Right atrium auricular region (tissue), 2 donors: ENCODE measurements at regions not wholly inside any gene's neighbourhood (a gene's known extent, or its start where the extent isn't known, plus 50 kb on each side); places are given as distances from the start of the nearest gene placed in this dataset.

Source experiments
- DNase-seq: peaks from one replicate; pipeline ENCODE4 v3.0.0-alpha.2; 2019; ENCODE audit warnings: low spot score
- H3K27ac ChIP-seq, 2 donors: fragments of 200-600 bp; sonication (generic); 1 replicate in 1 of 2; 2 replicates in 1 of 2; pipeline ENCODE4 v1.5.1; 2016 to 2019
- H3K27me3 ChIP-seq, 2 donors: fragments of 200-600 bp; sonication (generic); one replicate each; pipeline versions ENCODE4 v1.5.1 to v1.6.0; 2017 to 2019
- H3K36me3 ChIP-seq: fragments of 200-600 bp; sonication (generic); one replicate; pipeline ENCODE4 v1.5.1; 2016
- H3K4me1 ChIP-seq, 2 donors: fragments of 200-600 bp; sonication (generic); one replicate each; pipeline versions ENCODE4 v1.5.1 to v1.6.0; 2017 to 2019
- H3K4me3 ChIP-seq, 2 donors: fragments of 200-600 bp; sonication (generic); 1 replicate in 1 of 2; 2 replicates in 1 of 2; pipeline ENCODE4 v1.5.1; 2017 to 2019; ENCODE audit warnings: mild to moderate bottlenecking in 1 of 2, moderate library complexity in 1 of 2
- H3K9me3 ChIP-seq, 2 donors: fragments of 200-600 bp; sonication (generic); one replicate each; pipeline ENCODE4 v1.5.1; 2019
- TF ChIP-seq, protein P1 (sequence below), 2 donors: fragments of 200-600 bp; sonication (generic); IDR thresholded peaks; one replicate each; pipeline ENCODE4 v1.5.1; 2019; ENCODE audit warnings: antibody characterized with exemption in 2 of 2

DNA sequence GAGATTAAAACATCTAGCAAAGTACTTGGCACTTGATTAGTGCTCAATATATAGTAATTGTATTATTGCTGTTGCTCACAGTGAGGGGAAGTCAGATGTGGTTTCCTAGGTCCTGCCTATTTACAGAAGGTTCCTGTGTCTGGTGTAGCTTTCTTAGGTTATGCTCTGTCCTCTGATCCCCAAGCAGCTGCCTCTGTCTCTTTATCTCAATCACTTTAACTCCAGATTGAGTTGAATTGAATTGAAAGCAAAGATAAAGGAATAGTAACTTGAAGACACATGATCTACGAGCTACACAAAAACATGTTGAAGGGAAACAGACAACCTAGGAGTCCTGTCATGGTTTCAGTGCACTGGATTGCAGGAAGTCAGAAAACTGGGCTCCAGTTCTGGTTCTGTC is 113.9 kb upstream of the ADAMTSL1 start:
- TF ChIP-seq, protein P1, sequence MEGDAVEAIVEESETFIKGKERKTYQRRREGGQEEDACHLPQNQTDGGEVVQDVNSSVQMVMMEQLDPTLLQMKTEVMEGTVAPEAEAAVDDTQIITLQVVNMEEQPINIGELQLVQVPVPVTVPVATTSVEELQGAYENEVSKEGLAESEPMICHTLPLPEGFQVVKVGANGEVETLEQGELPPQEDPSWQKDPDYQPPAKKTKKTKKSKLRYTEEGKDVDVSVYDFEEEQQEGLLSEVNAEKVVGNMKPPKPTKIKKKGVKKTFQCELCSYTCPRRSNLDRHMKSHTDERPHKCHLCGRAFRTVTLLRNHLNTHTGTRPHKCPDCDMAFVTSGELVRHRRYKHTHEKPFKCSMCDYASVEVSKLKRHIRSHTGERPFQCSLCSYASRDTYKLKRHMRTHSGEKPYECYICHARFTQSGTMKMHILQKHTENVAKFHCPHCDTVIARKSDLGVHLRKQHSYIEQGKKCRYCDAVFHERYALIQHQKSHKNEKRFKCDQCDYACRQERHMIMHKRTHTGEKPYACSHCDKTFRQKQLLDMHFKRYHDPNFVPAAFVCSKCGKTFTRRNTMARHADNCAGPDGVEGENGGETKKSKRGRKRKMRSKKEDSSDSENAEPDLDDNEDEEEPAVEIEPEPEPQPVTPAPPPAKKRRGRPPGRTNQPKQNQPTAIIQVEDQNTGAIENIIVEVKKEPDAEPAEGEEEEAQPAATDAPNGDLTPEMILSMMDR (IDR thresholded peaks at IDR 0.05) = no peak
- Histone ChIP-seq H3K9me3 (no peaks in the 10 kb centered on the region), H3K27me3 (no peaks in the 10 kb centered on the region), H3K4me3 (no peak overlapping the region), H3K36me3 (no peaks in the 10 kb centered on the region), H3K4me1 (peaks cover 0 to 18% of the 10 kb centered on the region in 2 donors), H3K27ac (no peak overlapping the region)
- DNase-seq = no peak

DNA sequence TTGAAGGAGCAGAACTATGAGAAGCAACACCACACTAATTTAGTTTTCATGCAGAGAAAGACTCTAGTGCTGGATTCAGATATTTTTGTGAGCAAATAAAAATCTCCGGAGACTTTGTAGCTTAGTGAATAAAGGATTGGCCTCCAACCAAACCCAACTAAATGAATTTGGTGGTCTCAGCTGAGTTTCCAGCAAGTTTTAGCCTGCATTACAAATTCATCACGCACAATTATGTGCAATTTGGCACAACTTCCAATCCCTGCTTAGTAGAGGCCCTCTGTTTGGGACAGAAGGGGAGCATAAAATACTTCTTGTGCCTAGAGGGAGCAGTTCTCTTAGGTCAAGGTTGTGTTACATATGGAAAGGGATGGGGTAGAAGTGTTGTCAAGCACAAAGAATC is 112.3 kb upstream of the ADAMTSL1 start:
- no peaks in the 10 kb centered on the region for H3K27me3 ChIP-seq
- no peak overlapping the region for H3K27ac ChIP-seq
- no peak for DNase-seq
- H3K9me3 ChIP-seq = no peaks in the 10 kb centered on the region
- peaks cover 0 to 18% of the 10 kb centered on the region in 2 donors for H3K4me1 ChIP-seq
- no peak overlapping the region for H3K4me3 ChIP-seq
- no peaks in the 10 kb centered on the region for H3K36me3 ChIP-seq
- TF ChIP-seq, protein P1 (IDR thresholded peaks at IDR 0.05) = no peak

DNA sequence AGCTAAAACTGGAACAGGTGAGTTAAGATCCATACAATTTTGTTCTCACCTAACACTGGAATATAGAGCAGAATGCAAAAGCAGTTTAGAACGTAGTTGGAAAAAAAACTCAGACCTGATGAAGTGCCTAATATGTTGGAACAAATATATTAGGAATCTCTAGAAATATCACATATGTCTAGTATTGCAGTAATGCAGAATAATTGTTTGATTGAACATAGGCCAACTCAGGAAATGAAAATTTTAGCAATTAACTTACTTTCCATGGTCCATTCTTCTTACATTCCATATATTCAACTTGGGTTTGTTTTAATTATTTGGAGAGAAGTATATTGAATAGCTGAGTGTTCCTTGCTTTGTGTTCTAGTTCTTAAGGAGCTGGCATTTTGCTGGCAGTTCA is 111.8 kb upstream of the ADAMTSL1 start:
- H3K27ac ChIP-seq = no peak overlapping the region
- H3K4me1 ChIP-seq = peaks cover 0 to 18% of the 10 kb centered on the region in 2 donors
- TF ChIP-seq, protein P1 (IDR thresholded peaks at IDR 0.05) = no peak
- H3K36me3 ChIP-seq = no peaks in the 10 kb centered on the region
- no peak overlapping the region for H3K4me3 ChIP-seq
- H3K9me3 ChIP-seq = no peaks in the 10 kb centered on the region
- DNase-seq = no peak
- H3K27me3 ChIP-seq = no peaks in the 10 kb centered on the region

DNA sequence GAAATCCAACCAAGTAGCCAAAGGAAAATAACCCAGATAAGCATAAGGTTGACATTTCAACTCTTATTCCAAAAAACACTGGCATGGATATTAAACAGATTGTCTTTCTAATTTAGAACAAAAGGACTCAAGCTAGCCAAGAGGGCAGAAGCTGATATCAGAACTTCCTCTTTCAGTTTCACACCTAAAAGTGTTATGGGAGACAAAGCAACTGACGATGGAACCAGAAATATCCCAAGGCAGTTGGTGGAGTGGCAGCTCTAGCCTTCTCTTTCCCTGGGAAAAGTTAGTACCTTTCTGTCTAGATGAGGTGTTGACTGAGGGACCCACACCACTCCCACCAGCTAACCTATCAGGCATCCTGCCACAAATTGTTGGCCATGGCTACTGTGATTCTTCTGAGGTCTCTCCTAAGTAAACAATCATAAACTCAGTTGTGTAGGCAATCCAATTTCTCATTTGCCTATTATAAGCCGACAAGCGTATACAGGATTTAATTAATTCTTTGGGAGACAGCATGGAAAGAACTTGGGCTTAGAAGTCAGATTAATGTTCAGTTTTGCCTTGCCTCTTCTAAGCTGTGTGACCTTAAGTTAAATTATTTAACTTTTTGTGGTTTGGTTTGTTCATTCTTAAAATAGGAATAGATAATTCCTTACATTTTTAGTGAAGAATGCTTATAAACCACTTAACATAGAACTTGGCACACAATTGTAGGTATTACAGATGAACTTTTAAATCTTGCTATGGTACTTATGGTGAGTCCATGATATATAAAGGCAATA is 110.9 kb upstream of the ADAMTSL1 start:
- Histone ChIP-seq H3K4me3 (no peak overlapping the region), H3K36me3 (no peaks in the 10 kb centered on the region), H3K9me3 (no peaks in the 10 kb centered on the region), H3K27me3 (no peaks in the 10 kb centered on the region), H3K27ac (no peak overlapping the region), H3K4me1 (peaks cover 0 to 18% of the 10 kb centered on the region in 2 donors)
- TF ChIP-seq, protein P1 (IDR thresholded peaks at IDR 0.05) = no peak
- no peak for DNase-seq

DNA sequence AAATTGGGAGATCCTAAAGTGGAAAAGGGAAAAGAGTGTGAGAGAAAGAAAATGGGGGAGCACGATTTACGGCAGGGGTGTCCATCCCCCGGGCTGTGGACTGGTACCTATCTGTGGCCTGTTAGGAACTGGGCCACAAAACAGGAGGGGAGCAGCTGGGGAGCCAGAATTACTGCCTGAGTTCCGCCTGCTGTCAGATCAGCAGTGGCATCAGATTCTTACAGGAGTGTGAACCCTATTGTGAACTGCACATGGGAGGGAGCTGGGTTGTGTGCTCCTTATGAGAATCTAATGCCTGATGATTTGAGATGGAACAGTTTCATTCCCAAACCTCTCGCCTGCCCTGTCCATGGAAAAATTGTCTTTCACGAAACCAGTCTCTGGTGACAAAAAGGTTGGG is 108.3 kb upstream of the ADAMTSL1 start:
- no peaks in the 10 kb centered on the region for H3K27me3 ChIP-seq
- TF ChIP-seq, protein P1 (IDR thresholded peaks at IDR 0.05) = no peak

DNA sequence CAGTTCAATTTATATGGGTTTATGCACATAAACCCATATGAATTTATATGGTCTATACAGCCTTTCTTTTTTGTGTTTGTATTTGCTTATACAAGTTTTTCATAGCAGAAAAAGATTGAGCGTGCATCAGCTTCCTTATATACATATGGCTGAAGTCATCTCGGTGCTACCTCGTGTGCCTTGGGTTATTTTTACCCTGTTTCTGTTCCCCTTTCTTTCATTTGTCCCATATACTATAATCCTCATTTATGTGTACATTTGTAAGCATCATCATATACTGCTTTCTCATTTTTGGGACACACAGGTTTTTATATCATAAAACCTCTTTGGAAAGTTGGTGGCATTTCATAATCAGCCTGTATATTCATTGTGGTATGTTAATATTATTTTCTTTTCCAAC is 107.8 kb upstream of the ADAMTSL1 start:
- Histone ChIP-seq H3K9me3 (no peaks in the 10 kb centered on the region), H3K27ac (no peak overlapping the region), H3K4me3 (no peak overlapping the region), H3K36me3 (no peaks in the 10 kb centered on the region), H3K27me3 (no peaks in the 10 kb centered on the region), H3K4me1 (peaks cover 0 to 18% of the 10 kb centered on the region in 2 donors)
- TF ChIP-seq, protein P1 (IDR thresholded peaks at IDR 0.05) = no peak
- DNase-seq = no peak

More for the DNA sequence above, 108.3 kb upstream of the ADAMTSL1 start:
- DNase-seq = no peak
- Histone ChIP-seq H3K27ac (no peak overlapping the region), H3K9me3 (no peaks in the 10 kb centered on the region), H3K4me3 (no peak overlapping the region), H3K4me1 (peaks cover 0 to 18% of the 10 kb centered on the region in 2 donors), H3K36me3 (no peaks in the 10 kb centered on the region)
